ENCODE measurements at regions not wholly inside any gene's neighbourhood (a gene's known extent, or its start where the extent isn't known, plus 50 kb on each side); places are given as distances from the start of the nearest gene placed in this dataset.

- no peak for DNase-seq (ENCODE audit: low read depth in 2 of 2)
Measured at GRCh38 chr4:123878976-123879375, 482.4 kb downstream of the SPRY1 start.

GRCh38 chr4:123880631-123881030, 484.0 kb downstream of the SPRY1 start:
- no peak for DNase-seq (ENCODE audit: low read depth in 2 of 2)

- DNase-seq (ENCODE audit: low read depth in 2 of 2), result no peak
Measured at GRCh38 chr4:123884922-123885321, 488.3 kb downstream of the SPRY1 start.

GRCh38 chr4:123889507-123889906, 492.9 kb downstream of the SPRY1 start:
- DNase-seq (ENCODE audit: low read depth in 2 of 2), result no peak

- no peak for DNase-seq (ENCODE audit: low read depth in 2 of 2)
Measured at GRCh38 chr4:123890889-123891288, 494.3 kb downstream of the SPRY1 start.

DNA sequence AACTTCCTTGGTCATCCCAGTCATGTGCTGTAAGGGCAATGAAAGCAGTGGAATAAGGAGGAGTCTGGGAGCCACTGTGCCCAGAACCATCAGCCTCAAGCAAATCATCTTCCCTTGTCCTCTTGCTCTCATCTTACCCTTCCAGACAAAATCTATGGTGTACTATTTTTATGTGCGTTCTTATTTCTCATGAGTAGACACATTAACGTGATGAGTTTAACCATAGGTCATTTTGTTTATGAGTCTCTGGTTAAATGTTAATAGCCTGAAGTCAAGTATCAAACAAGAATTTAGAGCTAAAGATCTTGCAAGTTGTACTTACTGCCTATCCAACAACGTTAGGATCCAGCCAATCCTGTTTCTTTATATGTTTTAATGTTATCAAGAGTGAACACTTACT, 495.3 kb downstream of the SPRY1 start:
- no peak for DNase-seq (ENCODE audit: low read depth in 2 of 2)

DNA sequence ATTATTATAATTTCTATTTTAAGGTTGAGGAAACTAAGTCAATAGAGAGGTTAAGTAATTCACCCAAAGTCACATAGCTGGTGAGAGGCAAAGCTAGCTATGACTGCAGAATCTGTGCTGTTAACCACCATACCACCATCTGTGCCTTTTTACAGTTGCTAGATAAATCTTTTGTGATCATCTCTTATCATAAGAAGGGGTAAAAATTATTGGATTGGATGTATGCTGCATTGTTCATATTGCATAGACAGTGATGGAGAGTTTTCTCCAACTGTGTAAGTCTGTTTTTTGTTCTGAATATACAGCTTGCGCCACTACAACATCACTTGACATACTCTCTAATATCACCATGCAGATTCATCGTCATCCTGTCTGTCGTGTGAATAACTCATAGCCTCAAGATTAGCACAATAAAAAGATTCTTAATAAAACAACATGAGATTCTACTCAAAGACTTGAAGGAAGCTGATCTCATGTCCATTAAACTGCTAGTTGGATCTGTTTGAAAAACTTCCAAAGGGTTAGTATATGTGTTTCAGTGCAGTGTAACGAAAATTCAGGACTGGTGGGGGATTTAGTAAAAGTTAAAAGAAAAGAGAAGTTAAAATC, 495.9 kb downstream of the SPRY1 start:
- no peak for DNase-seq (ENCODE audit: low read depth in 2 of 2)

GRCh38 chr4:123893011-123893981, 496.7 kb downstream of the SPRY1 start:
- no peak for DNase-seq (ENCODE audit: low read depth in 2 of 2)

- DNase-seq (ENCODE audit: low read depth in 2 of 2), result no peak
Measured at GRCh38 chr4:123896446-123897071, 500.0 kb downstream of the SPRY1 start.

DNA sequence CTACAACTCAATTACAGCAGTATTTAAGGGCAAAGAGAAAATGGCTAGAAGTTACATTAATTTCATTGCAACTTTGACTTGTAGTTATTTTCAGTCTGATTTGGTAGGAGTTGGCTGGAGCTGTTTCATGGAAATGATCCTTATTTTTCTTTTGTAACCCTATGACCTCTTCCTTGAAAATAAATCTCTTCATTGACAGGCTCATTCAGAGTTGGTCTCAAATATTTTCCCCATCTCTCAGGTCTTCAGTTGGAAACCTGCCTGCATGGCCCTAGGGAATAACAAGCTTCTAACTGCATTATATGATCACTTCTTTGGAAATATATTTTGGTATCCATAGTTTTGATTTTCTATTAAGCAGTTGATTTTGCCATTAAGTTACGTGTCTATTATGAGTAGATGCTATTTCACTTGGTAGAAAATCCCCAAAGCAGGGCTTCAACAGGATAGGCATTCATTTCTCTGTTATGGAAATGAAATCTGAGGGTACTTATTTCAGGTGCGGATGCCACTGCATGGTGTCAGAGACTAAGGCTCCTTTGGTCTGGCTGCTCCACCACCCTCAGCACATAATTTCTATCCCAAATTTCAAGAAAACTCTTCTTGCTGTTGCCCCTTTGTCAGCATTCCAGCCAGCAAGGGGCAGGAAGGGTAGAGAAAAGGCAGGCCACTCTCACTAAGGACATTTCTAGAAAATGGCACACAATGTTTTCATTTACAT, 502.5 kb downstream of the SPRY1 start:
- DNase-seq (ENCODE audit: low read depth in 2 of 2), result no peak

GRCh38 chr4:123904882-123905281, 508.3 kb downstream of the SPRY1 start:
- no peak for DNase-seq (ENCODE audit: low read depth in 2 of 2)

DNA sequence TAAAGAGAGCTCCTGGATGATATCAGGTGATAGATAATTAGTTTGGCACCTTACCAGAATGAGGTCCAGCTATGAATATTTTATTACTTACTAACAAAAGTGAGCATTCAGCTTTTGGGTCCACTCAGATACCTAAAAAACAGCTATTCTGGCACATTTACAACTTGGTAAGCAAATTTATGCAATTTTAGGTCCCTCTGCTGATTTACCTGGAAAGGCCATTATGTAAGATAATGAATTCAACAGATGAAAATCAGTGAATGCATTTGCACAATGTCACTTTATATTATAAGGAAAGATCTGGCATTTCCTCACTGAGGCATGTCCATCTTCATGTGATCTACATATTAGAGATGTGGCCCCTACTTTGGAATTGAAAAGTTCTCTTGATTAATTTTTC, 517.0 kb downstream of the SPRY1 start:
- DNase-seq (ENCODE audit: low read depth in 2 of 2), result no peak

- no peak for DNase-seq (ENCODE audit: low read depth in 2 of 2)
Measured at GRCh38 chr4:123916821-123917220, 520.2 kb downstream of the SPRY1 start.

- no peak for DNase-seq (ENCODE audit: low read depth in 2 of 2)
Measured at GRCh38 chr4:123919576-123920098, 523.0 kb downstream of the SPRY1 start.

- no peak for DNase-seq (ENCODE audit: low read depth in 2 of 2)
Measured at GRCh38 chr4:123921339-123921738, 524.7 kb downstream of the SPRY1 start.

DNA sequence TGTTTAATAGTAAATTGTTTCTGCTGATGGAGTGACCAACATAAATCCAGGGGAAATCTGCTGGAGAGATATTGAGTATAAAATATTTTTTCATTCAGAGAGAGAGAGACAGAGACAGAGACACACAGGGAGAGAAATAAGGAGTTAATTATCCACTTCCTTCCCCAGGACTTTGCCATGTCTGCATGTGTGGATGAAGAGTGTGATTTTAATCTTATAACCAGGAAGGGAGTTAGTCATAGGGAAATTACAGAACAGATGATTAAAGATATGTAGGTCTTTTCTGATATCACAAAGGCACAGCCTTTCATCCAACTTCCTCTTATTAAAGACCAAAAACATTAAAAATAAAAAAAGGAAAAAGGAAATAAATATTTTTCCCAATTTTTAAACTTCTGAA, 526.3 kb downstream of the SPRY1 start:
- no peak for DNase-seq (ENCODE audit: low read depth in 2 of 2)

DNA sequence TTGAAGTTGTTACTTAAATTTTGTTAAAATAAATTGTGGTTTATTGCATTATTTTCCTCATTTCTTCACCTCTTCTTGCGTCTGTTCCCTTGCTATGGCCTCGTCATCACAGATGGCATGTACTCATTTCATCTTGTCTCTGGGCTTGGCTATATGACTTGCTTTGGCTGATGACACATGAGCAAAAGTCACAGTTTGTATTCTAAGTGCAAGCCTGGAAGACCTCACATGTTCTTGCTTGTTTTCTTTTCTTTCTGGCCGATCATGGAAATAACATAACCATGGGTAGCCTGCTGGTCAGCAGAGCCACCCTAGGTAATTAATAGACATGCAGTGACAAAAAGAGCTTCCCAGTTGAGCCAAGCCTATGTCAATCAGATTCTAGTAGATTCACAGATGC, 527.9 kb downstream of the SPRY1 start:
- DNase-seq (ENCODE audit: low read depth in 2 of 2), result no peak

DNA sequence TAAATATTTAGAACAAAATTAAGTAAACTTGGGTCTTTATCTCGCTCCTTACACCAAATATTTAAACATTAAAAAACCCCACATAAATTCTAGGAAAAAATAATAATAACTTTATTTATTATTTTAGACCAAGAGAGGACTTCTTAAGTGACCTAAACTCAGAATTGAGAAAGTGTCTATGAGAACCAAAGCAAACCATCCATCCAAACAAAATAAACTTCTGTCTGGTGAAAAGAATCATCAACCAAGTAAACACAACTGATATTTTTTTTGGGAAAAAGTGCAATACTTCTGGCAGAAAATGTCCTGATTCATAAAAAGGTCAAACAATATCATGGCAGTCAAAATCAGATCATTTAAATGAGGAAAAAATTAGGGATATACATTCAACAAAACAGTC, 533.0 kb downstream of the SPRY1 start:
- no peak for DNase-seq (ENCODE audit: low read depth in 2 of 2)

GRCh38 chr4:123930996-123931395, 534.4 kb downstream of the SPRY1 start:
- no peak for DNase-seq (ENCODE audit: low read depth in 2 of 2)

- DNase-seq (ENCODE audit: low read depth in 2 of 2), result no peak
Measured at GRCh38 chr4:123934096-123934495, 537.5 kb downstream of the SPRY1 start.

GRCh38 chr4:123936621-123937043, 540.0 kb downstream of the SPRY1 start:
- no peak for DNase-seq (ENCODE audit: low read depth in 2 of 2)

- DNase-seq (ENCODE audit: low read depth in 2 of 2), result no peak
Measured at GRCh38 chr4:123937581-123937980, 541.0 kb downstream of the SPRY1 start.
